Coronary artery (tissue), 2 donors: ENCODE measurements at regions not wholly inside any gene's neighbourhood (a gene's known extent, or its start where the extent isn't known, plus 50 kb on each side); places are given as distances from the start of the nearest gene placed in this dataset.

ENCODE experiments used
- DNase-seq: peaks from one replicate; pipeline ENCODE4 v3.0.0-alpha.2; 2017; ENCODE audit warnings: low spot score
- H3K27ac ChIP-seq, 2 donors: fragments of 200-600 bp; sonication (generic); one replicate each; pipeline ENCODE4 v1.5.1; 2016 to 2019
- H3K4me3 ChIP-seq: fragments of 200-600 bp; sonication (generic); 2 replicates; pipeline ENCODE4 v1.5.1; 2016; ENCODE audit warnings: mild to moderate bottlenecking, moderate library complexity
- TF ChIP-seq, protein P1 (sequence below): fragments of 200-600 bp; sonication (generic); IDR thresholded peaks from one replicate; pipeline ENCODE4 v1.5.1; 2019; ENCODE audit warnings: antibody characterized with exemption

DNA sequence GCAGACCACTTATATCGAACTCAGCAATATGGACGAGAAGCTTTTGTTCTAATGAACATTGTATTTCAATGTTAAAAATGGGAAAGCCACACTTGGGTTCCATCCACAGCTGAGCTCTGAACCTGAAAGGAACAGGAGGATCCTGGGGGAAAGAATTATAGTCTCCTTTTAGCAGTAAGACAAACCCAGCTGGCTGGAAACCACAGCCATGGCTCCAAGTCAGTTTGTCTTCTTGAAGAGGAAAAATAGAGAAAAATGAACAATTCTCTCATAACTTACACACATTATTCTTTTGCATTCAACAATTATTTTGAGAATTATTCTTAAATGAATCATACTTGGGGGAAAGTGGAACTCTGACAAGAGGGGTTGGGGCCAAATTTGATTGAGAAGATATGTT is 149.2 kb upstream of the VEPH1 start:
- H3K4me3 ChIP-seq: no peak overlapping the region
- TF ChIP-seq, protein P1, sequence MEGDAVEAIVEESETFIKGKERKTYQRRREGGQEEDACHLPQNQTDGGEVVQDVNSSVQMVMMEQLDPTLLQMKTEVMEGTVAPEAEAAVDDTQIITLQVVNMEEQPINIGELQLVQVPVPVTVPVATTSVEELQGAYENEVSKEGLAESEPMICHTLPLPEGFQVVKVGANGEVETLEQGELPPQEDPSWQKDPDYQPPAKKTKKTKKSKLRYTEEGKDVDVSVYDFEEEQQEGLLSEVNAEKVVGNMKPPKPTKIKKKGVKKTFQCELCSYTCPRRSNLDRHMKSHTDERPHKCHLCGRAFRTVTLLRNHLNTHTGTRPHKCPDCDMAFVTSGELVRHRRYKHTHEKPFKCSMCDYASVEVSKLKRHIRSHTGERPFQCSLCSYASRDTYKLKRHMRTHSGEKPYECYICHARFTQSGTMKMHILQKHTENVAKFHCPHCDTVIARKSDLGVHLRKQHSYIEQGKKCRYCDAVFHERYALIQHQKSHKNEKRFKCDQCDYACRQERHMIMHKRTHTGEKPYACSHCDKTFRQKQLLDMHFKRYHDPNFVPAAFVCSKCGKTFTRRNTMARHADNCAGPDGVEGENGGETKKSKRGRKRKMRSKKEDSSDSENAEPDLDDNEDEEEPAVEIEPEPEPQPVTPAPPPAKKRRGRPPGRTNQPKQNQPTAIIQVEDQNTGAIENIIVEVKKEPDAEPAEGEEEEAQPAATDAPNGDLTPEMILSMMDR: no peak
- DNase-seq: no peak
- no peak overlapping the region for H3K27ac ChIP-seq

DNA sequence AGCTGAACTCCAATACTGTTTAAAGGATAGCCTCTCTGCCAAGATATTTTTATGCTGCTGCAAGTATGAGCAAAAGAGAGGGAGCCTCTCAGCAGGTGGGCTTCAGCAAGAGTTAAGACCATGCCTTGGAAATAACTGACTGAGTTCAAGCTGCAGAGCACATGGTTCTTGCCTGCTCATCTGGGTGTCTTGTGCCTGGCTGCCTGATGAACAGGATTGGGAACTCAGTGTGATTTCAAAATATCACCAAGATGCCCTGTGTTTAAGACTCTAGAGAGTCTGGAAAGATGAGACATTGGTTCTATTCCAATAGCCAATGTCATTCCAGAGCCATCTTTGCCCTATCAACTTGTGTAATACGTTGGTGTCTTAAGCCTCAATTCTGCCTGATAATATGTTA is 147.5 kb upstream of the VEPH1 start:
- no peak overlapping the region for H3K4me3 ChIP-seq
- H3K27ac ChIP-seq: no peak overlapping the region
- DNase-seq: no peak
- TF ChIP-seq, protein P1: no peak

DNA sequence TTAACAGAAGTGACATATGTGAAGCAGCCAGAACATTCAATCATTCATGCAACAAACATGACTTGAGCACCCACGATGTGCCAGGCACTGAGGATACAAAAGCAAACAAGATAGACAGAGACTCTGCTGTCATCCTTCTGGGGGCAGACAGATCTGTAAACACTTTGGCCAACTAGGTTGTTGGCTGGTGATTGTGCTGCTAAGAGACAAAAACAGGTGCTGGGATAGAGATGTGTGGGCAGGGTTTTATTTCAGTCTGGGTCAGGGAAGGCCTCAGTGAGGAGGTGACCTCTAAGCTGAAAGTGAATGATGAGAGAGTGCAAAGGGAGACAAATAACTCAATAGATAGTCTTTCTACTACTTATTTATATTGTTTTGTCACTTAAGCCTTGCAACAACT is 147.0 kb upstream of the VEPH1 start:
- TF ChIP-seq, protein P1: no peak
- DNase-seq: no peak
- Histone ChIP-seq H3K4me3 (no peak overlapping the region), H3K27ac (no peak overlapping the region)

DNA sequence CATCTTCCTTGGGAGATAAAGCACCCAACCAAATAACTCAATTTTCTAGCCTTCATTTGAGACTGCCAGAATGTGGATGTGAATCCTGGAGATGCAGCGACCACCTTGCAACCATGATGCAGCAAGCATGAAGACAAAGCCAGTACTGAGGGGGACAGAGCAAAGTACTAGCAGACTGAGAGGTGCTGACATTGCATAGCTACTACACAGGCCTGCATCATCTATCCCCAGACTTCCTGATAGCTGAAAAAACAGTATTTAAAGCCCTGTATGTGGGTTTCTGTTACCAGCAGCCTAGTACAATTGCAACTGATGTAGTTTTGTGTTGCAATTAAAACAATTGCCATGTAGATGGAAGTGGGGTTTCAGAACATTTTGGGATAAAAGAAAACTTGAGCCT is 146.3 kb upstream of the VEPH1 start:
- Histone ChIP-seq H3K4me3 (no peak overlapping the region), H3K27ac (no peak overlapping the region)
- no peak for DNase-seq
- TF ChIP-seq, protein P1: no peak

DNA sequence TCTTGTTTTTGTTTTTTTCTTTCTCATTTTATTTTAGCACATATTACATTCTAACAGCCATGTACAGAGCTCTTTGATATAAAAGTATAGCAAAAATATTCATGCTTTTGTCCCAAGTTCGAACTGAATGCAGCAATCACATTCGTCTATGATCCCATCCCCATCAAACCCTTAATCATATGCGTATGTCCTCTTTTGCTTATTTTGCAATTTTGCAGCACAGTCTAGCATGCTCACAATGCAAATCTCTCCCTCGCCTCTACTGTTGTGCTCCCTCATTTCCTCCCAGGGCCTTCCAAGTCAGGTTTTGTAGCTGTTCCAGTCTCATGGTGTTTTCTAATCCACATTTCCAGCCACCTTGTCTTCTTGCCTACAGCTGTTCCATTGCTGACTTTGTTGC is 144.6 kb upstream of the VEPH1 start:
- no peak overlapping the region for H3K4me3 ChIP-seq
- no peak overlapping the region for H3K27ac ChIP-seq
- TF ChIP-seq, protein P1: no peak
- DNase-seq: no peak

DNA sequence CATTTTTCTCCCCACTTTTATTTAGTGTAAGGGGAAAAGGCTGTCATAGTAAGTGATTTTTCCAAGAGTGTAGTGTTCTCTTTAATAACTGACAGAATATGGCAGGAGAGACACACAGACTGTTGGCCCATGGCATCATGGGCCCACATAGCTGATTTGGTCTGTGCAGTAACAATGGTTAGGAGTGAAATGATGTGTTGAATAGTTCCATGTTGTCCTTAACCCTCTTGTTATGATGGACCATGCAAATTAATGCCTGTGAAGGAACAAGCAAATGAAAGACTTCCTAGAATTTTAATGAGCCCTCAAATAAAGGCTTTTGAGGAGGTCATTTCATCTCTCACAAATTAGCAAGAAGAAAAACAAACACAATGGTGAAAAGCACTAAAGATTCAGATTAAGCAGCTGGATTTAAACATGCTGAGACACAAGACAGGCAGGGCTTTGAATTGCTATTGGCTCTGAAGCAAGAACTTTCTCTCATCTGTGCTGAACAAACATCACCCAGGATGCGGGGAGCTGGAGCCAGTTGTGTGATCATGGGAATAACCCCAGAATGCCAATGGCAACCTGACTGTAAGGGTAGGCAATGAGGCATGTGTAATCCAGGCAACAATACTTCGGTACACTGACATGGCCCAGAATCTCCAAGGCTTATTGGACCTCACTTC is 136.7 kb upstream of the VEPH1 start:
- no peak for DNase-seq
- TF ChIP-seq, protein P1: no peak
- Histone ChIP-seq H3K27ac (no peak overlapping the region), H3K4me3 (no peak overlapping the region)

DNA sequence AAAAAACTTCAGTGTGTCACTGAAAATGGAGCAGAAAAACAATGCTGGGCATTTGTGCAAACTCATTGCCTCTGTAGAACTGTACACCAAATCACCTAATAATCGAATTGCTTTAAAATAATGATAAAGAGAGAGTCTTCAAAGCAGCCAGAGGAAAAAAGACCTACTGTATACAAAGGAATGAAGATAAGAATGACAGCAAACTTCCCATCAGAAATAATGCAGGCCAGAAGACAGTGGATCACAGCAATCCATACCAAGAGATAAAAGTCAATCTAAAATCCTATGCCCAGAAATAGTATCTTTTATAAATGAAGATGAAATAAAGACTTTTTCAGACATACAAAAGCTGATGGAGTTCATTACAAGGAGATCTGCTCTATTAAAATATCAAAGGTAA is 134.7 kb upstream of the VEPH1 start:
- no peak for DNase-seq
- TF ChIP-seq, protein P1: no peak

More for the DNA sequence above, 134.7 kb upstream of the VEPH1 start:
- no peak overlapping the region for H3K4me3 ChIP-seq
- H3K27ac ChIP-seq: no peak overlapping the region
